HFF-Myc (cell line): ENCODE measurements at regions not wholly inside any gene's neighbourhood (a gene's known extent, or its start where the extent isn't known, plus 50 kb on each side); places are given as distances from the start of the nearest gene placed in this dataset.

Experiments
- DNase-seq: peaks from one replicate; pipeline ENCODE4 v3.0.0-alpha.2; 2011; ENCODE audit warnings: low read depth; ENCODE audit errors: extremely low read depth
- H3K4me3 ChIP-seq: replicated peaks from 2 replicates; pipeline ENCODE4 v1.5.1; 2011; ENCODE audit warnings: low read depth, mild to moderate bottlenecking, control low read depth, low read length
- CTCF ChIP-seq: IDR thresholded peaks from 2 replicates; pipeline ENCODE4 v1.5.1; 2012; ENCODE audit warnings: mild to moderate bottlenecking, low read depth, low read length, control low read depth; ENCODE audit errors: missing control alignments

DNA sequence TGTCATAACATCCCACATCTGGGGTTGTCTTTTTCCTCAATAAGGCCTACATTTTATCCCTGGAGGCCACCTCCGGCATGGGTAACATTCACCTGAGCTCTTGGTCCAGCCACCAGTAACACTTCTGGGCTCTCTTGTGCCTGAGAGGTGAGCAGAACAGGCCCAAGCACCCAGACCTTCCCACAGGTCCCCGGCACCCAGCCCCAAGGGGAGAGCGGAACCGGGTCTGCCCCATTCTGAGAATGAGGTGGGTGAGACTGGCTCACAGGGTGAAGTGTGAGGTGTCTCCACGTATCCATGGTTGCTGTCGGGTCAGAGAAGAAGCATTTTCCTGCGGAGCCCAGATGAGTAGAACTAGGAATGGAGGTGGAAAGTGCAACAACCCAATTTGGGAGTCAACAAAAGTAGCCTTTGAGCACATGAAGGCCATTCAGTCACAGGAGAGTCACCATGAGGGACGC, 496.7 kb upstream of the MYT1L start:
- DNase-seq, result no peak
- no peak overlapping the region for H3K4me3 ChIP-seq
- TF ChIP-seq CTCF, result no peak

DNA sequence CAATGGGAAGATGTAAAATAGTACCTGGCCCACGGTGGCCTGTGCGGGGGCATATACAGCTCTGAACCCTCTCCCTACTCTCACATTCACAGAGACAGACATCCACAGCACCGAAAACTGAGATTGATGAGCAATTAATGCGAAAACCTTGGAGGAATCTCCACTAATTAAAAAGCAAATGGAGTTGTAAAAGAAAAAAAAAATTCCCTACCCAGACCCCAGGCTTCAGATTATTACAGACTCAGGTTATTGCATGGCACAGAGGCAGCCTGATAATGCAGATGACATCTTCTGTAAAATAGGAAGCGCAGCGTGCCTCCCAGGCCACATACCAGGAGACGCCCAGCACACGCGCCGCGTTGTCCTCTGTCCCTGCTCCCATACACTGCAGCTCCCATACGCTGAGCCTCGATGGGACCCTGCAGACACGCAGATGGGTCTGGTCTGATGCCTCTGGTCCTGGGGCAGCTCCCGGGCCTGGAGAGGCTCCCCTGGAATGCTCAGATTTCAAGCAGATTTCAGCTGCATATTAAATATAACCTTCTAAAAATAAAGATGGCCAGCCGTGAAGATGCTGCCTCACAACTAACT, 496.1 kb upstream of the MYT1L start:
- H3K4me3 ChIP-seq, result no peak overlapping the region
- no peak for DNase-seq
- TF ChIP-seq CTCF, result no peak

GRCh38 chr2:2826621-2827020, 495.5 kb upstream of the MYT1L start:
- no peak overlapping the region for H3K4me3 ChIP-seq
- DNase-seq, result no peak
- TF ChIP-seq CTCF, result no peak

DNA sequence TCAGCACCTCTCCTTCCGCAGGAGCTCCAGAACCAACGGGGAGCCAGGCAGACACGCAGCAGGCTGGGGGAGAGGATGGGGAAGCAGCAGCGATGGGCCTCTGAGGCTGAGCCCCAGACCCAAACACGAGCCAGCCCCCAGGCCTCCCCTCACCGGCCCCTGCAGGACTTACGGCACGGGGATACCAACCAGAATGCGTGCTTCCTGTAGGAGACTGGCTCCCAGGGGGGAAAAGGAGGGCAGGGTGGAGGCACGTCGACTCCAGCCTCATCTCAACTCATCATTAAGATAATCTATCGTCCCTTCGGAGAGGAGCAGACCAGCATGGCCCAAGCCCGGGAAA, 495.1 kb upstream of the MYT1L start:
- H3K4me3 ChIP-seq, result no peak overlapping the region
- no peak for DNase-seq
- no peak for TF ChIP-seq CTCF

DNA sequence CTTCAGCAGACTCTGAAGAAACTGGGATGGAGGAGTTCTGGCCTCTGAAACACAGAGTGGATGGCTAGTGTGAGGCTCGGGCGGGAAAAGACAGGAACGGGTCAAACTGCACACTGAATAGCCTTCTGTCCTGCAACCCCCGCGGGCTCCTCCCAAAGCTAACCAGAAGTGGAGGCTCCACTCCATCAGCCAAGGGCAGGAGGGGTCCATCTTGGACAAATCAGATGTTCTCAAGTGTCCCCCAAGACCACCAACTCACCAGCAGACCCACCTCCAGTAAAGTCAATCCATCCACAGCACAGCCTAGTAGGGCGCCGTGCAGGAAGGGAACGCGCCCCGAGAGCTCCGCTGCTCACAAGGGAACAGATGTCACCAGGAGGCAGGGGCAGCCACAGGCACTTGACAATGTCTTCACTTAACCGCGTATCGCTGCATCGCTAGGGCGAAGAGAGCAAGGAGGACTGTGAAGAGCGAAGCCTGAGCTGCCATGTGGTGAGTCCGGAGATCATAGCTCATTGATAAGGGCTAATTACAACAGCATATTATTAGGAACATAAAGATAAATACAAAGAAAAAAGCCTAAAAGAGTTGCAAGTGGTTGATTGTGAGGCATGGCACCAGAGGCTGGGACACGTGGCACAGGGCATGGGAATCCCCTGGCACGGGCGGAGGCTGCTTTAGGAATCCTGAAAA, 494.6 kb upstream of the MYT1L start:
- no peak for TF ChIP-seq CTCF
- DNase-seq, result no peak
- no peak overlapping the region for H3K4me3 ChIP-seq

GRCh38 chr2:2825062-2825461, 494.0 kb upstream of the MYT1L start:
- no peak overlapping the region for H3K4me3 ChIP-seq
- no peak for TF ChIP-seq CTCF
- DNase-seq, result no peak
